GM19397 (cell line): ENCODE measurements at regions not wholly inside any gene's neighbourhood (a gene's known extent, or its start where the extent isn't known, plus 50 kb on each side); places are given as distances from the start of the nearest gene placed in this dataset.
"Not testable (repeated sequence)": the region's sequence is repeated elsewhere in the genome, so short reads cannot be mapped to it uniquely, and the experiment has no call there.

Experiments used
- ATAC-seq: cut with Tn5 transposase; IDR thresholded peaks from one replicate; pipeline ENCODE4 v1.9.1; 2021; ENCODE audit warnings: mild to moderate bottlenecking, moderate library complexity; ENCODE audit not compliant: unreplicated experiment

DNA sequence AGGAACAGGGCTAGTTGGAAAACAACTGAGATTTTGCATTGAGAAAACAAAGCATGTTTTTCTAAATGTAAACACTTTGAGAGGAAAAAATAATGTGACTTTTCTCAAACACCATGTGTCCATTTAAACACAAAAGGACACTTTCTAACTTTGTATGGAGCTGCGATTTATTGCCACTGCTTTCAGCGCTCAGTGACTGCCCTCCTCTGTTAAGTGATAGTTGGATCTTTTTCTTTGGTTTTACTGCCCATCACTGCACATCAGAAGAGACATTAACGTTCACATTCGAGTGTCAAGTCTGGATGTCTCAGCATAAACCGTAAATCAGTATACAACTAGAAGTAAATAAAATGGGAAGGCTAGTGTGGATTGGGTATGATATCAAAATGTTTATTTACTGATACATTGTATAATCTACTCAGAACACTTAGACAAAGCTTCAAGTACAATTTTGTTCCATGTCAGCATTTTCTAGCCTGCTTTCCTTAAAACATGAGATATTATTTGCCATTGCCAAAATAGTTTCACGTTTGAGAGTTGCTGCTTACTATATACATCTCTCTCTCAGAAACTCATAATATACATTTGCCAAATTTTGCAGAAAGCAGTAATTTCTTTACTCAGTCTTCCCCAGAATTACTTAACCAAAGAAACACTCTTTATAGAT is 237.6 kb downstream of the IKZF2 start:
- no peak for ATAC-seq

DNA sequence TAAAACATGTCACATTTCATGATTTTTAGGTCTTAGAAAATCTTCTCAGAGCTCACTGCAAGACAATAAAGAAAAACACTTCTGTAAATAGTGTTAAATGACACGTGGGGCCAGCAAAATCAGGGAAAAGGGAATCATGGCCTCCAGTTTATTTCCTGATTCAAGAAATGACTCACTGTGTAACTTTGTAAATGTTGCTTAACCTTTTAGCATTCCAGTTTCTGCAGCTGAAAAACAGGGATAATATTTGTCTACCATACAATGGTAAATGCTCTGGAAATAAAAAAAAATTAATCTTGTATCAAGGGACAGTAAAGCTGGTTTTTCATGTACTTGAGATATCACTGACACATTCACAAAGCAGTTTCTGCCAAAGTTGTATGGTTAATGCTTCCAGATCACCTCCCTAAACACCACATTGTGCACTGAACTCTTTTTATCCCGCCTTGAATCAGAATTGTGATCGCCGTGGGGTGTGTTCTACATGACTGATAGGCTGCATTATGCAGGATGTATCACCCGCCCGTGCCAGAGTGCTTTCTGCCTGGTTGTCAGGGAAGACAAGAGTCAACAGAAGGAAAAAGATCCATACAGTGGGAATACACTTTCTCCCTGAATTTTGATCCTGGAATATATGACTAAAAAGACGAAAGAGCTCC is 238.8 kb downstream of the IKZF2 start:
- no peak for ATAC-seq

DNA sequence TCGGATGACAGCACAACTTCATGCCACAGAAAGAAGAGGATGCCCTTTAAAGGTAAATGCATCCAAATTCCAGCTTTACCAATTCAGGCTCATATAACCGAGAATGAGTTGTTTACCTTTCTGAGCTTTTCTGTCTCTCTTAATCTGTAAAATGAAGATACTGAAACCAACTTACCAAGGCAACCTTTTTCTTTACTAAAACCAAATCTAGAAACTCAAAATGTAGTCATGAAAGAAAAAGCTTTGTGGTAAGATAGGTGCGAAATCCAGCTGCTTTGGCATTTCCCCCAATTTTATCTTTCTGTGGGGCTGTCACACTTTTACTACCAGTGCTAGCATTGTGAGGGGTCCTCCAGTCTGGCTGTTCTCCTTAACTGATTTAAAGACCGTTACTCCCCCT is 240.4 kb downstream of the IKZF2 start:
- ATAC-seq: no peak

GRCh38 chr2:212908682-212909435 is 242.6 kb downstream of the IKZF2 start:
- no peak for ATAC-seq

- ATAC-seq: no peak
Observed at GRCh38 chr2:212908031-212908430, 243.4 kb downstream of the IKZF2 start.

DNA sequence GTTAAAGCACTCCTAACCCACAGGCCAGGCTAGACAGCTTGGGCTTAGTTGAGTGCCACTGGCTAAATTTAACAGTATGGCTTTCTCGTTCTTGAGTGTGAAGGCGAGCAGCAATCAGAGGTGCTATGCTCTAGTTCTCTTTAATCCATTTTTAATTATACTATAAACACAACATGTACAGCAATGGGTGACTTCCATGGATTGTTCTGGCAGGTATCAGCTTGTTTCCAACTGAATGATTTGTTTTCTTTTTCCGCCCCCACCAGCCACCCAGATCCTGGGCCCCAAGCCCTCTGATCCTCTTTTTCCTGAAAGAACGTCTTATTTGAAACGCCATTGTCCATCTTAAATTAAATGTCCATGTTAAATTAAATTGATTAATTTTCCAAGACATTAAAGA is 244.8 kb downstream of the IKZF2 start:
- ATAC-seq: no peak

DNA sequence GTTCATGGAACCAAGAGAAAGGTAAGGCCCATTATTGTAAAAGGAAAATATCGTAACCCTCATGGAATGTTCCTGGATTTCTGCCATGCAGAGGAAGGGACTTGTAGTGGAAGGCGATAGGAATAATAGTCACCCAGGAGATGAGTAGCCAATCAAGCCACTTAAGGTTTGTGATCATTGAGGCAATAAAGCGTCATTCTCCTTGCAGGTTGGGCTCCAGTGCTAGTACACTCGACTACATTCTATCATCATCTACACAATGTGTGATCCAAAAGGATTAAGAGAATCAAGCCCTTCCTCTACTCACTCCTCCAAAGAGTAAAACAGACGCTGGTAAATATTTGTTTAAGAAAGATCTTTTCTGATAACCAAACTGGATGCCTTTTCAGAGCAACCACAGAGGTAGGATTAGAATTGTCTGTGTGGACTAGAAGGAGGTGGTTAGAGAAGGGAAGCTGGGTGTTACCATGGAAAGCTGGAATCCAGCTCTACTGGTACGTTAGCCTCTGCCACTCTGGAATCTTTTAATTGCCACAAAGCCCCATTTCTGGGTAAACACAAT is 245.7 kb downstream of the IKZF2 start:
- no peak for ATAC-seq

GRCh38 chr2:212904646-212905045 is 246.8 kb downstream of the IKZF2 start:
- ATAC-seq: no peak

DNA sequence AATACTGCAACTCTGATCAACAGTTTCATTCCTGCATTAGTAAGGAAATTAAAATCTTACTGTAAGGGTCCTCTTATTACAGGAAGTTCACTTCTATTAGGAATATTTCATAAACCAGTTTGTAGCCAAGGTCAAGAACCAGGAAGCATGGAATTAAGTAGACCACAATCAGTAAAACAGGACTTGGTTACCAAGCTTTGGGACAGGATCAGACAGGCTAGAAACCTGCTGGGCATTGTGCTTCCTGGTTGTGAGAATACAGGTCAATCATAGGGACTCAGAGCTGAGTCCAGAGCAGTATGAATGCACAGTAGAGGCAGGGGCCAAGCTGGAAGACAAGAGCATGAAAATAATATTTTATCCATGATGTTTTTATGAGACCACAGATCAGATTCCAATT is 248.0 kb downstream of the IKZF2 start:
- ATAC-seq: no peak

DNA sequence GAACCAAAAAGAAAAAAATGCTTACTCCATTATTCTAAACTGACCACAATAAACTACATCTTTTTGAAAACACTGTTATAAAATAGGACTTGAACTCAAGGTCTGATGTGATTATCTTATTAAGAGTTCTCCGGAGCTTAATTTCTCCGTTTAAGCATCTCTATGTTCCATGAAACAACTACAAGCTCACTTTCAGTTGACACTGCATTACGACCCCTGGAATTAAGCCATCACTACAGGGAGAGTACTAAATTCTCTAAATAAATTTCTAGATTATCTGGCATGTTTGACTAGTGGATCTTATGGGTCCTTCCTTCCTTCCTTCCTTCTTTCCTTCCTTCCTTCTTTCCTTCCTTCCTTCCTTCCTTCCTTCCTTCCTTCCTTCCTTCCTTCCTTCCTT is 249.0 kb downstream of the IKZF2 start:
- ATAC-seq: no peak

DNA sequence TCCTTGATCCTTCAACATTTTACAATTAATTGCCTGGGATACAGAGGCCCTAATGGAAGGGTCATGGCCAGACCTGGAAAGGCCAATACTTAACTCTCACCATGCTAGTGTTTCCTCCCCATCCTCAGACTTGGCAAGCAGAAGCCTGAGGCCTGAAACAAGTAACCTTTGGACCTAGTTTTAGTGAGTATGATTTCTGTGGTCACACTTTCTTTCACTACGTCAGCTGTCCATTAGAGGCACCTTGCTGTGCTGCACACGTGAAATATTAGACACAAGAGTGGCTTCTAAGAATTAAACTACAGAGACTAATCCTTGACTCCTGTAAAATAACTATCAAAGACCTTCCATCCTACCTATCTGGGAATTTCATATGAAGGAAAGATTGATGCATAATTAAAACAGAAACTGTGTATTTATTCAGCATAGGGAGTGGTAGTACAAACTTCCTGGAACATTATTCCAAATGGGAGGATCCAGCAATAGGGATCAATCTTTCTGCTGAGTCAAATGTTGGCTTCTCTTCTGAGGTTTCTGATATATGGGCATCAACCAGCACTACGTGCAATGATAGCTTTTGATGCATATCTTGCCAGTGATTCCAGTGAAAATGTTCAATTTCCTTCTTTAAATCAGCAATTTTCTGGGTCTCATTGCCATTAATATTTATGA is 249.7 kb downstream of the IKZF2 start:
- no peak for ATAC-seq

DNA sequence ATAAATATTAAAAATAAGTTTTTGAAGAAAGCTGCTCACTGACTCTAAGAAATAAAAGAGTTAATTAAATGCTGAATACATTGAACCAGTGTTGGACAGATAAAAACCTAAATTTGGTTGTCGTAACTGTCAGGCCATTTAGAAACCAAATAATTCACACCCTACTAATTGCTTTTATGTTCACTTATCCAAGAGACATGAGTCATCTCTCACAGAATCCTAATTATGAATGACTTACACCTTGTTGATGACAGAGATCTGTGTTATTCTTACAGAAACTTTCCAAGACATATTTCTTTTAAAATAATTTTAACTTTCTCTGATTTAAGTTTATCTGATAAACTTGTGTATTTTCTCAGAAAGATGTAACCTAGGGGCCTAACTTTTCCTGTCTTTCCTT is 250.7 kb downstream of the IKZF2 start:
- no peak for ATAC-seq

- ATAC-seq: no peak
Observed at GRCh38 chr2:212898011-212898410, 253.4 kb downstream of the IKZF2 start.

DNA sequence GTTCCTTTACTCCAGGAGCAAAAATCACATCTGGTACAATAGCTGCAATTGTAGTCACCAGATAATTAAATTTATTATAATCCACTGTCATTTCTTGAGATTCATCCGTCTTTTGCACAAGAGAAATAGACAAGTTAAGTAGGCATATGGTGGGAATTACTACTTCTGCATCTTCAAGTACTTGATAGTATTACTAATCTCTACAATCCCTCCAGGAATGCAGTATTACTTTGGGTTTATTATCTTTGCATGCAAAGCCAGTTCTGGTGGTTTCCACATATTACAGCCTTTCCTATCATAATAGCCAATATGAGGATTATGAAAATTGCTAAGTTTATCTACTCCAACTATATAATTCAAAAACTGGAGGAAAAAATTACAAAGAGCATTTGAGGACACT is 254.1 kb downstream of the IKZF2 start:
- no peak for ATAC-seq

DNA sequence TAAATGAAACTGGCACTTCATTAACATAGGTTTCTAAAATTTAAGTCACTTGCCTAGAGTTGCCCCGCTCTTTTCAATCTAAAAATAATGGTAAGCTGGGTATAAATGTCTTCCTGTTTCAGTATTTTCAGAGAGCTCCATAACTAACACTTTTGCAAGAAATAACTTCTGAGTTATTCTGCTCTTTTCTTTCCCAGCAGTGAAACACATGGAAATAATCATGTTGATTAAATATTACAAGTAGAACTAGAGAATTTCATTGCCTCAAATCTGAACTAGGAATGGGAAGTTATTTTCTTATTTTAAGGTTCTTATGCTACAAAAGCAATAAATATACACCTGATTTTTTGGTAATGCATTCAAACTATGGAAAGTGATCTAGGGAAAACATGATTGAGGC is 257.4 kb downstream of the IKZF2 start:
- ATAC-seq: no peak

DNA sequence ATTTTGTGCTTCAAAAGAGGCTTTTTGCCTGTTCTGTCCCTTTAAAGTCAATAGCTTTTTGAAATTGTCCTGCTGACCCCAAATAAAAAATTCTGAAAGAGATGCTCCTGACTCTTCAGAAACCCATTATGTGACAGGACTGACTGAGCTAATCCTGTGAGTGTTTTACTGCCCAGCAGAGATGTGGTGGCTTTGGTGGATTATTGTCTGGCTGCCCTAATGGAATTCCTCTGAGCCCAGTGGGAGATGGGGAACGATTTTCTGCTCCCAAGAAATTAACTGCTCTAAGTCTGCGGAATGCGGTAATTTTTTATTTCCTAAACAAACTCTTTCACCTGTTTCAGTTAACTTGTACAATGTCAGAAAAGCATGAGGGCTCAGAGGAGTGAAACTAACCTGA is 258.2 kb downstream of the IKZF2 start:
- no peak for ATAC-seq

DNA sequence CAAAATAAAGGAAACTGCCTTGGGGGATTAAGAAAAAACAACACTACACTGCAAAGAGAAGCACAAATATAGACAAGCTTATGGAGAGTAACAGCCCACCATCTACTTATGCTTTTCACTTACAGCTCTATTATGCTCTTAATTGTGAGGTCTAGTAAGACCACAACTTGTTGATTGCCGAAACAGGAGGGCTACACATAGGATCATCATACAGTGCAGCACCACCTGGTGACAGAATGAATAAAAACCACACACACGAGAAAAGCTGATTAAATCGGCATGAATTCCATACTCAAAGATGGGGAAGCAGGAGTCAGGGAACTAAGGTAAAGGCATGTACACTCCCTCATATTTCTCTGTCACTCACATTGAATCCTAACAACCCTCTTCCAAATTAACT is 259.2 kb downstream of the IKZF2 start:
- no peak for ATAC-seq

GRCh38 chr2:212891580-212891979 is 259.8 kb downstream of the IKZF2 start:
- ATAC-seq: no peak

- no peak for ATAC-seq
Observed at GRCh38 chr2:212882626-212883025, 268.8 kb downstream of the IKZF2 start.

- not testable (repeated sequence) for ATAC-seq
Observed at GRCh38 chr2:212876556-212876955, 274.9 kb downstream of the IKZF2 start.

GRCh38 chr2:212875950-212876349 is 275.5 kb downstream of the IKZF2 start:
- ATAC-seq: not testable (repeated sequence)
